ENCODE measurements at regions not wholly inside any gene's neighbourhood (a gene's known extent, or its start where the extent isn't known, plus 50 kb on each side); places are given as distances from the start of the nearest gene placed in this dataset.

DNA sequence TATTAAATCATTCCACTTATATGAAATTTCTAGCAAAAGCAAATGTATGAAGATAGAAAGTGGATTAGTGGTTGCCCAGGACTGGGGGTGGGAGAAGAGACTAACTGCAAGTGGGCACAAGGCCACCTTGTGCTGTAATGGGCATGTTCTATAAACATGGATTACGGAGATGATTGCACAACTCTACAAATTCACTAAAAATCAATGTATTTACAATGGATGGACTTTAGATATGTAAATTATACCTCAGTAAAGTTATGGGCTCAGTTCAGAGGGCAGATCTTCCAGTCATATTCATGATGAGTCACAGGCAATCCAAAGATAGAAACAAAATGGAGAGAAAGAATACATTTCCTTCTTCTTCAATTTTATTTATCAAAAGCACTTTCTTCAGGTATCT is 173.9 kb downstream of the NDUFA12 start (continued):
- TF ChIP-seq PBX3 (IDR thresholded peaks at IDR 0.05) = no peak
- no peak for TF ChIP-seq CHD2 (IDR thresholded peaks at IDR 0.05; ENCODE audit: low read length, partially characterized antibody)

GRCh38 chr12:94819011-94819410 is 168.7 kb upstream of the TMCC3 start:
- H3K9ac ChIP-seq = no peak overlapping the region
- H3K4me3 ChIP-seq (ENCODE audit: low read depth in 2 of 2, low read length in 1 of 2) = no peak overlapping the region
- H3K9me3 ChIP-seq = 0 out of 2 replicates have a peak, but pooled peaks cover 1% of the 10 kb centered on the region
- no peaks in the 10 kb centered on the region for H3K9me2 ChIP-seq
- CTCF ChIA-PET = no interaction called here
- no peaks in the 10 kb centered on the region for H3K27me3 ChIP-seq (ENCODE audit: insufficient read depth)
- H3K27ac ChIP-seq (ENCODE audit: low read depth in 2 of 2, low read length in 1 of 2) = no peak overlapping the region
- H2AFZ ChIP-seq (ENCODE audit: low read depth) = no peak overlapping the region
- no peak for DNase-seq
- no peaks in the 10 kb centered on the region for H3K79me2 ChIP-seq (ENCODE audit: insufficient read depth)
- POLR2A ChIA-PET = no interaction called here
- H3K36me3 ChIP-seq (replicated peaks in 1 of 2; ENCODE audit: control insufficient read depth in 1 of 2, insufficient read depth in 2 of 2, low read length in 1 of 2) = no peaks in the 10 kb centered on the region
- WGBS (ENCODE audit: low lambda C conversion rate) = 75% methylated on average over 5 of the region's 5 CpGs
- no peaks in the 10 kb centered on the region for H4K20me1 ChIP-seq (ENCODE audit: insufficient read depth)
- H3K4me1 ChIP-seq (ENCODE audit: control insufficient read depth in 1 of 2, insufficient read depth in 2 of 2, low read depth in 1 of 2, low read length in 1 of 2) = no peaks in the 10 kb centered on the region
- no peaks in the 10 kb centered on the region for H3F3A ChIP-seq (replicated peaks; ENCODE audit: insufficient read depth)
- no peak overlapping the region for H3K4me2 ChIP-seq
- TF ChIP-seq IRF3 (IDR thresholded peaks at IDR 0.05; ENCODE audit: low read depth, low read length) (no peak), USF2 (IDR thresholded peaks at IDR 0.05; ENCODE audit: borderline replicate concordance, low read depth, low read length) (no peak), MXI1 (IDR thresholded peaks at IDR 0.05; ENCODE audit: low read depth, low read length) (no peak), NFIC (IDR thresholded peaks at IDR 0.05; ENCODE audit: borderline replicate concordance) (no peak), FOSL2 (IDR thresholded peaks at IDR 0.05; ENCODE audit: borderline replicate concordance, low read depth) (no peak), CHD2 (IDR thresholded peaks at IDR 0.05; ENCODE audit: low read length, partially characterized antibody) (no peak), EP300 (IDR thresholded peaks at IDR 0.05; ENCODE audit: borderline replicate concordance in 1 of 2, low read depth in 1 of 2, low read length in 1 of 2) (no peak), RXRA (IDR thresholded peaks at IDR 0.05; ENCODE audit: borderline replicate concordance, low read depth) (no peak), JUND (IDR thresholded peaks at IDR 0.05) (no peak), FOXJ3 (CRISPR knock-in tag; IDR thresholded peaks at IDR 0.05) (no peak), PBX3 (IDR thresholded peaks at IDR 0.05) (no peak), EZH2phosphoT487 (IDR thresholded peaks at IDR 0.05; ENCODE audit: borderline replicate concordance, low read depth) (no peak), TAF1 (IDR thresholded peaks at IDR 0.05; ENCODE audit: borderline replicate concordance, low read depth, low read length) (no peak), NRF1 (IDR thresholded peaks at IDR 0.05; ENCODE audit: low read depth, low read length) (no peak), USF1 (IDR thresholded peaks at IDR 0.05; ENCODE audit: borderline replicate concordance, low read depth) (no peak), MEF2A (IDR thresholded peaks at IDR 0.05; ENCODE audit: borderline replicate concordance, low read depth) (no peak)
- TF ChIP-seq, protein P1, sequence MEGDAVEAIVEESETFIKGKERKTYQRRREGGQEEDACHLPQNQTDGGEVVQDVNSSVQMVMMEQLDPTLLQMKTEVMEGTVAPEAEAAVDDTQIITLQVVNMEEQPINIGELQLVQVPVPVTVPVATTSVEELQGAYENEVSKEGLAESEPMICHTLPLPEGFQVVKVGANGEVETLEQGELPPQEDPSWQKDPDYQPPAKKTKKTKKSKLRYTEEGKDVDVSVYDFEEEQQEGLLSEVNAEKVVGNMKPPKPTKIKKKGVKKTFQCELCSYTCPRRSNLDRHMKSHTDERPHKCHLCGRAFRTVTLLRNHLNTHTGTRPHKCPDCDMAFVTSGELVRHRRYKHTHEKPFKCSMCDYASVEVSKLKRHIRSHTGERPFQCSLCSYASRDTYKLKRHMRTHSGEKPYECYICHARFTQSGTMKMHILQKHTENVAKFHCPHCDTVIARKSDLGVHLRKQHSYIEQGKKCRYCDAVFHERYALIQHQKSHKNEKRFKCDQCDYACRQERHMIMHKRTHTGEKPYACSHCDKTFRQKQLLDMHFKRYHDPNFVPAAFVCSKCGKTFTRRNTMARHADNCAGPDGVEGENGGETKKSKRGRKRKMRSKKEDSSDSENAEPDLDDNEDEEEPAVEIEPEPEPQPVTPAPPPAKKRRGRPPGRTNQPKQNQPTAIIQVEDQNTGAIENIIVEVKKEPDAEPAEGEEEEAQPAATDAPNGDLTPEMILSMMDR (IDR thresholded peaks at IDR 0.05) = no peak
- TF ChIP-seq, protein P2, sequence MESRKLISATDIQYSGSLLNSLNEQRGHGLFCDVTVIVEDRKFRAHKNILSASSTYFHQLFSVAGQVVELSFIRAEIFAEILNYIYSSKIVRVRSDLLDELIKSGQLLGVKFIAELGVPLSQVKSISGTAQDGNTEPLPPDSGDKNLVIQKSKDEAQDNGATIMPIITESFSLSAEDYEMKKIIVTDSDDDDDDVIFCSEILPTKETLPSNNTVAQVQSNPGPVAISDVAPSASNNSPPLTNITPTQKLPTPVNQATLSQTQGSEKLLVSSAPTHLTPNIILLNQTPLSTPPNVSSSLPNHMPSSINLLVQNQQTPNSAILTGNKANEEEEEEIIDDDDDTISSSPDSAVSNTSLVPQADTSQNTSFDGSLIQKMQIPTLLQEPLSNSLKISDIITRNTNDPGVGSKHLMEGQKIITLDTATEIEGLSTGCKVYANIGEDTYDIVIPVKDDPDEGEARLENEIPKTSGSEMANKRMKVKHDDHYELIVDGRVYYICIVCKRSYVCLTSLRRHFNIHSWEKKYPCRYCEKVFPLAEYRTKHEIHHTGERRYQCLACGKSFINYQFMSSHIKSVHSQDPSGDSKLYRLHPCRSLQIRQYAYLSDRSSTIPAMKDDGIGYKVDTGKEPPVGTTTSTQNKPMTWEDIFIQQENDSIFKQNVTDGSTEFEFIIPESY (IDR thresholded peaks at IDR 0.05; ENCODE audit: borderline replicate concordance, low read depth) = no peak

All from SK-N-SH (cell line).